ENCODE measurements at regions not wholly inside any gene's neighbourhood (a gene's known extent, or its start where the extent isn't known, plus 50 kb on each side); places are given as distances from the start of the nearest gene placed in this dataset.
"Not testable (repeated sequence)": the region's sequence is repeated elsewhere in the genome, so short reads cannot be mapped to it uniquely, and the experiment has no call there.

GRCh38 chr22:48939441-48940265, 888.0 kb downstream of the BRD1 start:
- DNase-seq (ENCODE audit: insufficient read length, low spot score) (no peak), FAIRE-seq (no peak)

GRCh38 chr22:48938741-48939140, 888.9 kb downstream of the BRD1 start:
- FAIRE-seq = no peak

GRCh38 chr22:48937032-48937639, 890.5 kb downstream of the BRD1 start:
- DNase-seq (ENCODE audit: insufficient read length, low spot score) (no peak), FAIRE-seq (no peak)

More at GRCh38 chr22:48938741-48939140, 888.9 kb downstream of the BRD1 start:
- no peak for DNase-seq (ENCODE audit: insufficient read length, low spot score)

GRCh38 chr22:48936391-48936790, 891.3 kb downstream of the BRD1 start:
- DNase-seq (ENCODE audit: insufficient read length, low spot score) (no peak), FAIRE-seq (no peak)

- DNase-seq (ENCODE audit: insufficient read length, low spot score) (no peak), FAIRE-seq (no peak)
Measured at GRCh38 chr22:48934446-48934845, 893.2 kb downstream of the BRD1 start.

- no peak for FAIRE-seq
- no peak for DNase-seq (ENCODE audit: insufficient read length, low spot score)
Measured at GRCh38 chr22:48931452-48931851, 896.2 kb downstream of the BRD1 start.

GRCh38 chr22:48929276-48929790, 898.3 kb downstream of the BRD1 start:
- FAIRE-seq (no peak), DNase-seq (ENCODE audit: insufficient read length, low spot score) (no peak)

GRCh38 chr22:48927591-48927990, 900.1 kb downstream of the BRD1 start:
- FAIRE-seq (no peak), DNase-seq (ENCODE audit: insufficient read length, low spot score) (no peak)

- DNase-seq (ENCODE audit: insufficient read length, low spot score) = no peak
- FAIRE-seq = no peak
Measured at GRCh38 chr22:48926643-48927042, 901.0 kb downstream of the BRD1 start.

- DNase-seq (ENCODE audit: insufficient read length, low spot score) (no peak), FAIRE-seq (no peak)
Measured at GRCh38 chr22:48926136-48926535, 901.5 kb downstream of the BRD1 start.

GRCh38 chr22:48925450-48925849, 902.2 kb downstream of the BRD1 start:
- FAIRE-seq = no peak
- DNase-seq (ENCODE audit: insufficient read length, low spot score) = no peak

- DNase-seq (ENCODE audit: insufficient read length, low spot score) (no peak), FAIRE-seq (no peak)
Measured at GRCh38 chr22:48923996-48924395, 903.7 kb downstream of the BRD1 start.

GRCh38 chr22:48923165-48923865, 904.4 kb downstream of the BRD1 start:
- DNase-seq (ENCODE audit: insufficient read length, low spot score) (no peak), FAIRE-seq (no peak)

GRCh38 chr22:48921411-48921903, 906.2 kb downstream of the BRD1 start:
- FAIRE-seq (no peak), DNase-seq (ENCODE audit: insufficient read length, low spot score) (no peak)

- FAIRE-seq (no peak), DNase-seq (ENCODE audit: insufficient read length, low spot score) (no peak)
Measured at GRCh38 chr22:48920776-48921241, 906.9 kb downstream of the BRD1 start.

GRCh38 chr22:48919851-48920589, 907.7 kb downstream of the BRD1 start:
- FAIRE-seq = no peak

GRCh38 chr22:48919187-48919590, 908.5 kb downstream of the BRD1 start:
- FAIRE-seq (no peak), DNase-seq (ENCODE audit: insufficient read length, low spot score) (no peak)

More at GRCh38 chr22:48919851-48920589, 907.7 kb downstream of the BRD1 start:
- no peak for DNase-seq (ENCODE audit: insufficient read length, low spot score)

- no peak for DNase-seq (ENCODE audit: insufficient read length, low spot score)
- no peak for FAIRE-seq
Measured at GRCh38 chr22:48918585-48919186, 909.0 kb downstream of the BRD1 start.

- FAIRE-seq; DNase-seq (ENCODE audit: insufficient read length, low spot score): not testable (repeated sequence)
Measured at GRCh38 chr22:48912356-48913066, 915.2 kb downstream of the BRD1 start.

Data from HTR-8/SVneo (cell line).